B cell (primary cell): ENCODE measurements at regions not wholly inside any gene's neighbourhood (a gene's known extent, or its start where the extent isn't known, plus 50 kb on each side); places are given as distances from the start of the nearest gene placed in this dataset.

Experiments used
- ATAC-seq: fragments of 200-7000 bp; cut with Tn5 transposase; one replicate; pipeline ENCODE4 v1.10.0; 2021; ENCODE audit warnings: low read depth, mild to moderate bottlenecking, moderate number of reproducible peaks, moderate library complexity
- CTCF ChIA-PET: fragments of 350-600 bp; sonication (Branson Sonifier 250); formaldehyde crosslinking; loops from one replicate; lab custom pipeline; 2021; ENCODE audit warnings: antibody characterized with exemption, inconsistent platforms; lab: Charles Lee
- POLR2A ChIA-PET: fragments of 350-600 bp; sonication (Branson Sonifier 250); formaldehyde crosslinking; loops from one replicate; lab custom pipeline; 2021; ENCODE audit warnings: antibody characterized with exemption; lab: Charles Lee
- DNase-seq: peaks from one replicate; pipeline ENCODE4 v3.0.0; 2013
- H2AFZ ChIP-seq: 2 replicates; pipeline ENCODE4 v1.6.1; 2012; ENCODE audit warnings: mild to moderate bottlenecking, low read depth, low read length; ENCODE audit not compliant: insufficient read depth, poor library complexity, severe bottlenecking
- H3K27ac ChIP-seq, 2 donors: 1 replicate in 1 of 2; 2 replicates in 1 of 2; pipeline ENCODE4 v1.5.1; 2012 to 2013; ENCODE audit warnings: low read length in 2 of 2, mild to moderate bottlenecking in 2 of 2, moderate library complexity in 1 of 2
- H3K27me3 ChIP-seq, 4 experiments: fragments of 200-600 bp in 1 of 4; sonication (generic) in 1 of 4; replicated peaks in 1 of 4; 1 replicate in 2 of 4; 2 replicates in 2 of 4; pipeline versions ENCODE4 v1.6.1 to v1.7.0; 2013 to 2016; ENCODE audit warnings: low read length in 3 of 4, mild to moderate bottlenecking in 2 of 4, mixed read lengths in 1 of 4, moderate library complexity in 1 of 4; ENCODE audit not compliant: insufficient read depth in 4 of 4, control insufficient read depth in 3 of 4; ENCODE audit errors: control extremely low read depth in 1 of 4
- H3K36me3 ChIP-seq, 2 experiments: replicated peaks in 1 of 2; 1 replicate in 1 of 2; 2 replicates in 1 of 2; pipeline versions ENCODE4 v1.6.1 to v1.7.1; 2013; ENCODE audit warnings: low read length in 1 of 2; ENCODE audit not compliant: insufficient read depth in 2 of 2, control insufficient read depth in 1 of 2; ENCODE audit errors: control extremely low read depth in 1 of 2, extremely low read depth in 1 of 2
- H3K4me1 ChIP-seq, 2 donors: fragments of 200-600 bp in 1 of 2; sonication (generic) in 1 of 2; 1 replicate in 1 of 2; 2 replicates in 1 of 2; pipeline versions ENCODE4 v1.5.1 to v1.6.1; 2013 to 2017; ENCODE audit warnings: low read length in 2 of 2; ENCODE audit not compliant: control insufficient read depth in 2 of 2, insufficient read depth in 2 of 2
- H3K4me2 ChIP-seq: replicated peaks from 2 replicates; pipeline ENCODE3; 2012; ENCODE audit warnings: mild to moderate bottlenecking, low read depth, low read length; ENCODE audit not compliant: poor library complexity, severe bottlenecking
- H3K4me3 ChIP-seq, 5 experiments: fragments of 200-600 bp in 1 of 5; sonication (generic) in 1 of 5; 1 replicate in 3 of 5; 2 replicates in 2 of 5; pipeline versions ENCODE4 v1.5.1 to v1.7.0; 2011 to 2016; ENCODE audit warnings: low read length in 4 of 5, mild to moderate bottlenecking in 4 of 5, low read depth in 2 of 5, control low read depth in 1 of 5, moderate library complexity in 1 of 5; ENCODE audit not compliant: insufficient read depth in 1 of 5; ENCODE audit errors: control extremely low read depth in 1 of 5, extremely low read depth in 1 of 5
- H3K79me2 ChIP-seq: fragments of 200-600 bp; sonication (generic); one replicate; pipeline ENCODE4 v1.6.0; 2016; ENCODE audit warnings: low read length; ENCODE audit not compliant: control insufficient read depth, insufficient read depth
- H3K9ac ChIP-seq: fragments of 200-600 bp; sonication (generic); 2 replicates; pipeline ENCODE4 v1.6.1; 2017; ENCODE audit warnings: mild to moderate bottlenecking, low read length, moderate library complexity
- H3K9me3 ChIP-seq, 3 donors: one replicate each; pipeline versions ENCODE4 v1.6.1 to v1.7.1; 2013; ENCODE audit warnings: low read length in 2 of 3; ENCODE audit not compliant: control insufficient read depth in 2 of 3, insufficient read depth in 1 of 3; ENCODE audit errors: control extremely low read depth in 1 of 3
- H4K20me1 ChIP-seq: 2 replicates; pipeline ENCODE4 v1.6.0; 2012; ENCODE audit warnings: mild to moderate bottlenecking, low read length; ENCODE audit not compliant: insufficient read depth, control insufficient read depth, poor library complexity, severe bottlenecking
- H3K27ac Mint-ChIP-seq: one replicate; pipeline ENCODE4 v1.8.0; 2021; ENCODE audit warnings: mixed read lengths
- H3K27me3 Mint-ChIP-seq: one replicate; pipeline ENCODE4 v1.8.0; 2021; ENCODE audit warnings: mixed read lengths
- H3K4me1 Mint-ChIP-seq: one replicate; pipeline ENCODE4 v1.8.0; 2021; ENCODE audit warnings: mixed read lengths
- H3K4me3 Mint-ChIP-seq: one replicate; pipeline ENCODE4 v1.8.0; 2021; ENCODE audit warnings: mixed read lengths
- H3K9me3 Mint-ChIP-seq: one replicate; pipeline ENCODE4 v1.8.0; 2022; ENCODE audit warnings: mixed read lengths; ENCODE audit not compliant: insufficient read depth
- EZH2 ChIP-seq: IDR thresholded peaks from 2 replicates; pipeline ENCODE4 v1.6.1; 2012; ENCODE audit warnings: borderline replicate concordance, low read depth, mild to moderate bottlenecking, moderate library complexity, low read length; ENCODE audit not compliant: insufficient read depth, poor library complexity, severe bottlenecking
- WGBS: methylation state at CpG from one replicate; pipeline ENCODE4 v1.1.5; 2013; ENCODE audit warnings: missing lambda C conversion rate; ENCODE audit not compliant: insufficient coverage; 5-methylcytosine and 5-hydroxymethylcytosine counted together
- intact Hi-C: fragments of 100-400 bp; cut with micrococcal nuclease; formaldehyde crosslinking; loops from one replicate; pipeline ENCODE4 v1.10.0; 2022
- TF ChIP-seq, protein P1 (sequence below): fragments of 200-600 bp; IDR thresholded peaks from one replicate; pipeline ENCODE4 v1.8.0; 2022; ENCODE audit warnings: antibody characterized with exemption, mild to moderate bottlenecking

DNA sequence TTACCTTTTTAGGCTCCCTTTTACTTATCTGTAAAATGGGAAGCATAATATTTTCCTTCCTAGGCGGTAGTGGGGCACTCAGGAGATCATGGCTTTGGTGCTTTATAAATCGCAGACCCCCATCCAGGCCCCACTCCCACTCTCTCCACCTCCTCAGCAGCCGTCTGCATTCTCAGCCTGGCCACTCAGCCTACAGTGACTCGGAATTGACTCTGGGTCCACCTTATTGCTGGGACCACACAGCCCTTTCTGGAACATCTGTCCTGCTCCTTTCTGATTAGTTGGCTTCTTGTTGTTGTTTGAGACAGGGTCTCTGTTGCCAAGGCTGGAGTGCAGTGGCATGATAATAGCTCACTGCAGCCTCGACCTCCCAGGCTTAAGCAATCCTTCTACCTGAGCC lies 76.5 kb downstream of the RPLP1 start:
- H2AFZ ChIP-seq: no peak overlapping the region
- peaks cover 0 to 5% (median 0%) of the 10 kb centered on the region in 3 donors for H3K9me3 ChIP-seq
- H3K4me1 ChIP-seq: no peaks in the 10 kb centered on the region
- no peak overlapping the region for H3K9ac ChIP-seq
- ChIA-PET CTCF (interaction anchor here (0.6 to 1.6 kb wide), 2 partner anchors 12 to 258 kb away, joined by 3 read pairs; no protein-coding TSS in a partner anchor), POLR2A (no interaction called here)
- H3K27ac Mint-ChIP-seq: no peak overlapping the region
- no peak for TF ChIP-seq EZH2
- TF ChIP-seq, protein P1, sequence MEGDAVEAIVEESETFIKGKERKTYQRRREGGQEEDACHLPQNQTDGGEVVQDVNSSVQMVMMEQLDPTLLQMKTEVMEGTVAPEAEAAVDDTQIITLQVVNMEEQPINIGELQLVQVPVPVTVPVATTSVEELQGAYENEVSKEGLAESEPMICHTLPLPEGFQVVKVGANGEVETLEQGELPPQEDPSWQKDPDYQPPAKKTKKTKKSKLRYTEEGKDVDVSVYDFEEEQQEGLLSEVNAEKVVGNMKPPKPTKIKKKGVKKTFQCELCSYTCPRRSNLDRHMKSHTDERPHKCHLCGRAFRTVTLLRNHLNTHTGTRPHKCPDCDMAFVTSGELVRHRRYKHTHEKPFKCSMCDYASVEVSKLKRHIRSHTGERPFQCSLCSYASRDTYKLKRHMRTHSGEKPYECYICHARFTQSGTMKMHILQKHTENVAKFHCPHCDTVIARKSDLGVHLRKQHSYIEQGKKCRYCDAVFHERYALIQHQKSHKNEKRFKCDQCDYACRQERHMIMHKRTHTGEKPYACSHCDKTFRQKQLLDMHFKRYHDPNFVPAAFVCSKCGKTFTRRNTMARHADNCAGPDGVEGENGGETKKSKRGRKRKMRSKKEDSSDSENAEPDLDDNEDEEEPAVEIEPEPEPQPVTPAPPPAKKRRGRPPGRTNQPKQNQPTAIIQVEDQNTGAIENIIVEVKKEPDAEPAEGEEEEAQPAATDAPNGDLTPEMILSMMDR: no peak
- H3K36me3 ChIP-seq: no peaks in the 10 kb centered on the region
- H3K27me3 ChIP-seq: no peaks in the 10 kb centered on the region
- H3K4me3 ChIP-seq: no peak overlapping the region
- H3K79me2 ChIP-seq: no peaks in the 10 kb centered on the region
- H3K9me3 Mint-ChIP-seq: no peaks in the 10 kb centered on the region
- H3K27me3 Mint-ChIP-seq: peaks cover 13% of the 10 kb centered on the region
- no peaks in the 10 kb centered on the region for H4K20me1 ChIP-seq
- no peak overlapping the region for H3K27ac ChIP-seq
- DNase-seq (no peak), ATAC-seq (no peak)
- whole genome bisulfite sequencing: 85% methylated on average over 3 of the region's 5 CpGs
- intact Hi-C loops: no loop called here
- H3K4me2 ChIP-seq: no peak overlapping the region
- no peak overlapping the region for H3K4me3 Mint-ChIP-seq
- no peaks in the 10 kb centered on the region for H3K4me1 Mint-ChIP-seq

- H3K27me3 ChIP-seq: no peaks in the 10 kb centered on the region
- intact Hi-C loops: no loop called here
- WGBS: 71% methylated on average over 4 of the region's 6 CpGs
- H3K27ac ChIP-seq: no peak overlapping the region
- ChIA-PET POLR2A (no interaction called here), CTCF (interaction anchor here (0.6 to 1.6 kb wide), 3 partner anchors 9 to 257 kb away, joined by 3 to 4 read pairs (median 3); no protein-coding TSS in a partner anchor)
- TF ChIP-seq, protein P1: no peak
- TF ChIP-seq EZH2: no peak
- H3K4me3 ChIP-seq: no peak overlapping the region
- no peaks in the 10 kb centered on the region for H3K4me1 Mint-ChIP-seq
- peaks cover 0 to 5% (median 0%) of the 10 kb centered on the region in 3 donors for H3K9me3 ChIP-seq
- DNase-seq (no peak), ATAC-seq (no peak)
- H3K27me3 Mint-ChIP-seq: peaks cover 15% of the 10 kb centered on the region
- H4K20me1 ChIP-seq: no peaks in the 10 kb centered on the region
- H3K9ac ChIP-seq: no peak overlapping the region
- H3K4me2 ChIP-seq: no peak overlapping the region
- no peak overlapping the region for H3K27ac Mint-ChIP-seq
- H3K9me3 Mint-ChIP-seq: no peaks in the 10 kb centered on the region
- H3K79me2 ChIP-seq: no peaks in the 10 kb centered on the region
- no peak overlapping the region for H3K4me3 Mint-ChIP-seq
- no peak overlapping the region for H2AFZ ChIP-seq
- H3K36me3 ChIP-seq: no peaks in the 10 kb centered on the region
- H3K4me1 ChIP-seq: no peaks in the 10 kb centered on the region
Measured at GRCh38 chr15:69529961-69530633, 77.5 kb downstream of the RPLP1 start.
